ENCODE measurements at regions not wholly inside any gene's neighbourhood (a gene's known extent, or its start where the extent isn't known, plus 50 kb on each side); places are given as distances from the start of the nearest gene placed in this dataset.
"Not testable (repeated sequence)": the region's sequence is repeated elsewhere in the genome, so short reads cannot be mapped to it uniquely, and the experiment has no call there.

DNA sequence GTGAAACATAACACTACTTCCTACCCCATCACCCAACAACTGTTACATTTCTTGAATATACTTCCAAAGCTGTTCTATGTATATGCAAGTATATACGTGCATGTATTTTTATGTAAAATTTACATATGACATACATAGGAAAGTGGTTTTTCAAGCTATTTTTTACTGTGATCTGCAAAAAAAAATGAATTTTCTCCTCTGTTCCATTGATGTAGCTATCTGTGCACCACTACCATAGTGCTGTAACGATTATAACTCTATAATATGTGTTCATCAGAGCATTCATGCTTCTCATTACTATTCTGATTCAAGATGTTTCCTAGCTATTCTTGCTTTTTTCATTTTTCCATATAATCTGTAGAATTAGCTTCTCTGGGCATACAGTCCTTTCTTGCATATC, 164.0 kb downstream of the DEPDC1B start:
- TF ChIP-seq, protein P1, sequence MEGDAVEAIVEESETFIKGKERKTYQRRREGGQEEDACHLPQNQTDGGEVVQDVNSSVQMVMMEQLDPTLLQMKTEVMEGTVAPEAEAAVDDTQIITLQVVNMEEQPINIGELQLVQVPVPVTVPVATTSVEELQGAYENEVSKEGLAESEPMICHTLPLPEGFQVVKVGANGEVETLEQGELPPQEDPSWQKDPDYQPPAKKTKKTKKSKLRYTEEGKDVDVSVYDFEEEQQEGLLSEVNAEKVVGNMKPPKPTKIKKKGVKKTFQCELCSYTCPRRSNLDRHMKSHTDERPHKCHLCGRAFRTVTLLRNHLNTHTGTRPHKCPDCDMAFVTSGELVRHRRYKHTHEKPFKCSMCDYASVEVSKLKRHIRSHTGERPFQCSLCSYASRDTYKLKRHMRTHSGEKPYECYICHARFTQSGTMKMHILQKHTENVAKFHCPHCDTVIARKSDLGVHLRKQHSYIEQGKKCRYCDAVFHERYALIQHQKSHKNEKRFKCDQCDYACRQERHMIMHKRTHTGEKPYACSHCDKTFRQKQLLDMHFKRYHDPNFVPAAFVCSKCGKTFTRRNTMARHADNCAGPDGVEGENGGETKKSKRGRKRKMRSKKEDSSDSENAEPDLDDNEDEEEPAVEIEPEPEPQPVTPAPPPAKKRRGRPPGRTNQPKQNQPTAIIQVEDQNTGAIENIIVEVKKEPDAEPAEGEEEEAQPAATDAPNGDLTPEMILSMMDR (IDR thresholded peaks at IDR 0.05; ENCODE audit: extremely low read depth, missing control alignments), result no peak
- no peak for DNase-seq (ENCODE audit: low spot score)

DNA sequence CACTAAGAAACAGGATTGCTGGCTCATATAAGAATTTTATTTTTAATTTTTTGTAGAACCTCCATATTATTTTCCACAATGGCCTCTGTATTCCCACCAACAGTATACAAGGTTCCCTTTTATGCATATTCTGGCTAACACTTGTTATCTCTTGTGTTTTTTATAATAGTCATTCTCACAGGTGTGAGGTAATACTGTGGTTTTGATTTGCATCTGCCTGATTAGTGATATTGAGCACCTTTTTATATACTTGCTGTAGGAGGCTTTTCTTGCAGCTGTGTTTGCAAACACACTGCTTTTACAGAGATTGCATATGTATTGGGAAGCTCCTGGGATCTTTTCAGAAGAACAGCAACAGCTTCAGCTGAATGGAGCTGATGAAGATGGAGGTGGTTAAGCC, 164.8 kb downstream of the DEPDC1B start:
- DNase-seq (ENCODE audit: low spot score), result no peak
- TF ChIP-seq, protein P1 (IDR thresholded peaks at IDR 0.05; ENCODE audit: extremely low read depth, missing control alignments), result no peak

DNA sequence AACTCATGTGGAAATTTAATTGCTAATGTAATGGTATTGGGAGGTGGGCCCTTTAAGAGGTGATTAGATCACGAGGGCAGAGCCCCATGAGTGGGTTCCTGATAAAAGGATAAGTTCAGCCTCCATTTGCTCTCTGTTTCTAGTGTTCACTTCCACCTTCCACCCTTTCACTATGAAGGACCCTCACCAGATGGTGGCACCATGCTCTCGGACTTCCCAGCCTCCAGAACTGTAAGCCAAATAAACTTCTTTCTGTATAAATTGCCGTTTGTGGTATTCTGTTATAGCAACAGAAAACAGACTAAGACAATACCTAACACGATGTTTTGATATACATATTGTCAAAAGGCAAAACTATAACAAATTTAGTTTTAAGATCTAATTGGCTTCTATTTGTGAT, 166.2 kb downstream of the DEPDC1B start:
- TF ChIP-seq, protein P1 (IDR thresholded peaks at IDR 0.05; ENCODE audit: extremely low read depth, missing control alignments), result no peak

DNA sequence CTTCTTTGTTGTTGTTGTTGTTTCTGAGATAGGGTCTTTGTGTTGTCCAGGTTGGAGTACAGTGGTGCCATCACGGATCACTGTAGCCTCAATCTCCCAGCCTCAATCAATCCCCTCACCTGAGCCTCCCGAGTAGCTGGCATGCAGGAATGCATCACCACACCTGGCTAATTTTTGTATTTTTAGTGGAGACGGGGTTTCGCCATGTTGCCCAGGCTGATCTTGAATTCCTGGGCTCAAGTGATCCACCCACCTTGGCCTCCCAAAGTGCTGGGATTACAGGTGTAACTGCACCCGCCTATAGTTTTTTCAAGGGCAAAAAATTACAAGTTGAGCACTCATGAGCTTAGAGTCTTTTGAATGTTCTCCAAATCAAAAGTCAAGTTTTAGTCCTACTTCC, 167.2 kb downstream of the DEPDC1B start:
- not testable (repeated sequence) for DNase-seq (ENCODE audit: low spot score)

More for the DNA sequence above, 166.2 kb downstream of the DEPDC1B start:
- no peak for DNase-seq (ENCODE audit: low spot score)

DNA sequence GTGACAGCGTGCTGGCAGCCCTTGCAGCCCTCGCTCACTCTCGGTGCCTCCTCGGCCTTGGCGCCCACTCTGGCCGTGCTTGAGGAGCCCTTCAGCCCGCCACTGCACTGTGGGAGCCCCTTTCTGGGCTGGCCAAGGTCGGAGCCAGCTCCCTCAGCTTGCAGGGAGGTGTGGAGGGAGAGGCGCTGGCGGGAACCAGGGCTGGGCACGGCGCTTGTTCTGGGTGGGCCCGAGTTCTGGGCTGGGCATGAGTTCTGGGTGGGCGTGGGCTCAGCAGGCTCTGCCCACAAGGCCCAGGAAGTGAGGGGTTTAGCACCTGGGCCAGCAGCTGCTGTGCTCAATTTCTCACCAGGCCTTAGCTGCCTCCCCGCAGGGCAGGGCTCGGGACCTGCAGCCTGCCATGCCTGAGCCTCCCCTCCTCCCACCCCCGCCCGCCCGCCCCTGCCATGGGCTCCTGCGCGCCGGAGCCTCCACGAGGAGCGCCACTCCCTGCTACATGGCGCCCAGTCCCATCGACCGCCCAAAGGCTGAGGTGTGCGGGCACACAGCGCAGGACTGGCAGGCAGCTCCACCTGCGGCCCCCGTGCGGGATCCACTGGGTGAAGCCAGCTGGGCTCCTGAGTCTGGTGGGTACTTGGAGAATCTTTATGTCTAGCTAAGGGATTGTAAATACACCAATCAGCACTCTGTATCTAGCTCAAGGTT, 169.7 kb downstream of the DEPDC1B start:
- not testable (repeated sequence) for DNase-seq (ENCODE audit: low spot score)

DNA sequence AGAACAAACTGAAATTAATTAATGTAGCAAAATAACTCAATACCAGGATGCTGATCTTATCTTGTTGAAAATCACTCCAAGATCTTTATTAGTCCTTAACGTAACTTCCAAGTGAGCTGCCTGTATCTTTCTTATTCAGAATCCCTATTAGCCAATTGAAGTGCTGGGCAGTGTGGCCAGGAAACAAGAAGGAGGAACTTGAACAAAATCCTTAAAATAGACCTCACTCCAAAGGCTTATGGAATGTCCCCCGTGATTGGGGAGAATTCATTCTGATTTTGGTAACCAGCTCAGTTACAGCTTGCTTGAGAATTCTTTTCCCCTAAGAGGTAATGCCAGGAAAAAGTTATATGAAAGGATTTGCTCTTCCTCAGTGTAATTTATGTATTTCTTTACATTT, 171.0 kb downstream of the DEPDC1B start:
- DNase-seq (ENCODE audit: low spot score), result no peak
- TF ChIP-seq, protein P1 (IDR thresholded peaks at IDR 0.05; ENCODE audit: extremely low read depth, missing control alignments), result no peak

DNA sequence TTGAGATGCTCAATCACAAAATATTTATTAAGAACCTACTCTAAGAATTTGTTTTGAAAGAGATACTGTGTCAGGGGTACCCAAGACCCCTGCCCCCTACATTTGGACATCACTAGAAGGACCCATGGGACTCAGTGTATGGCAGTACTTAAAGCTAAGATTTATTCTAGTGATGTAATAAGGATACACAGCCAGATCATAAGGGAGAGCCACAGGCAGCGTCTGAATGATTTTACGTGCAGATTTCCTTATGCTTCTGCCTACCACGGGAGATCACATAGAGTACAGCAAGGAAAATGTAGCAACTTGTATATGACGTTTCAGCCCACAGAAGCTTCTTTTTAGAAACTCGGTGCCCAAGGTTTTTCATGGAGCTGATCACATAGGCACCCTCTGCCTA, 172.9 kb downstream of the DEPDC1B start:
- DNase-seq (ENCODE audit: low spot score), result no peak
- TF ChIP-seq, protein P1 (IDR thresholded peaks at IDR 0.05; ENCODE audit: extremely low read depth, missing control alignments), result no peak

DNA sequence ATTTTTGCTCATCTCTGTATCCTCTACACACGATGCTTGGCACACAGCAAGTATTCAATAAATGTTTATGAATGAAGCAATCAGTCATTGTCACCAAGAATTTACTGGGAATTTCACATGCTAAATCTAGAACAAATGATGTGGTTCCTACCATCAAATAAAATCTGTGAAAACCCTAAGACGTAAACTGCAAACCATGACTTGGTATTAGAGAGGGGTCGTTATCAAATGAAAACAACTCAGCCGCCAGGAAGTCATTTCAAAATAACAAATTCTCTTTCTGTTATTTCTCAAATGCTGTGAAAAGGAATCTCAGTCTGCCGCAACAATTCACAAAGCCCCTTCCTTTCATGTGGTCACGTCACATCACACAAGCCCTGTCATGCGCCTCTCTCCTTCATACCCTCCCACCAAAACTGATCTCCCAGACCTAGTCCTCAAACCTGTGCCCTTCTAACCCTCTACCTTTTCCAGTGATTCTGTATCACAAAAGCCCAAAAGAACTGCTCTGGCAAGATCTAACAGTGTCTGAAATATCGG, 173.6 kb downstream of the DEPDC1B start:
- DNase-seq (ENCODE audit: low spot score), result no peak
- TF ChIP-seq, protein P1 (IDR thresholded peaks at IDR 0.05; ENCODE audit: extremely low read depth, missing control alignments), result no peak

Data from GM20000 (cell line).